Mucosa of gallbladder (tissue), 1 donor: ENCODE measurements at regions not wholly inside any gene's neighbourhood (a gene's known extent, or its start where the extent isn't known, plus 50 kb on each side); places are given as distances from the start of the nearest gene placed in this dataset.

ENCODE experiments used
- DNase-seq: peaks from one replicate; pipeline ENCODE4 v3.0.0-alpha.2; 2020; ENCODE audit warnings: low spot score
- donor health status: DM: no; HTN: no; CAD: no.

GRCh38 chr12:28937196-28937595 is 211.9 kb upstream of the FAR2 start:
- no peak for DNase-seq

GRCh38 chr12:28938056-28938455 is 211.0 kb upstream of the FAR2 start:
- DNase-seq: no peak

- DNase-seq: no peak
Measured at GRCh38 chr12:28938581-28939235, 210.4 kb upstream of the FAR2 start.

GRCh38 chr12:28939427-28939826 is 209.7 kb upstream of the FAR2 start:
- DNase-seq: no peak

DNA sequence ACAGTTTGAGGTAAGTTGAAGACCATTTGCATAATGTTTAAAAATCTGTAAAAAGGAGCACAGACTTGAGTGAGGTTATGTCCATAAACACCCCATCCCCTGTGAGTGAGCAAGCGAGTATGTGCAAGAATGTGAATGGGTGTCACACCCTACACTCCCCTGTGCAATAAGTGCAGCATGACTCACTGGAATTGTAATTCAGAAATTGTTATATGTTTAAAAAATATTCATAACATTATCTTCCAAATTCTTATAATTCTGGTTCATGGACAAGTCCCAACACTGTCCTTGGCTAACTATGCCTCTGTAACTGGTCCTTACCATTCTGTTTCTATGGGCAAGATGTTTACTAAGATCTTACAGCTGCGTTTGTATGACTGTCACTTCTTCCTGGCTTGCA is 207.8 kb upstream of the FAR2 start:
- no peak for DNase-seq

DNA sequence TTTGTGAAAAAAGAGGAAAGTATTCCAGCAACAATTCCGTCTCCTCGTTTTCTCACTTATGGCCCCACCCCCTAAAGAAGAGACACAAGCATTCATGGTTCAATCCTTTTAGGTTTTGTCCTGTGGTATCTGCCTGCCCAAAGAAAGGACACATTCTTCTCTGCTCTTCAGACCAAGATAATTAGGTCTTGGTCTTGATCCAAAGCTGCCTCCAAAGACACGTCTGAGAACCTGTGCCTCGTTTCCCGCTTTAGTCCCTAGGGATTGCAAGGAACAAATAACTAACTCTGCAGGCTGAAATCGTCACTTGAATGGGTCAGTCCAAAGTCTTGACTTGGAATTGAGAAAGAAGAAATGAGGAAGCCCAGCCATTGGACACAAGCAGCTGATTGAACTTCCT is 202.7 kb upstream of the FAR2 start:
- no peak for DNase-seq

DNA sequence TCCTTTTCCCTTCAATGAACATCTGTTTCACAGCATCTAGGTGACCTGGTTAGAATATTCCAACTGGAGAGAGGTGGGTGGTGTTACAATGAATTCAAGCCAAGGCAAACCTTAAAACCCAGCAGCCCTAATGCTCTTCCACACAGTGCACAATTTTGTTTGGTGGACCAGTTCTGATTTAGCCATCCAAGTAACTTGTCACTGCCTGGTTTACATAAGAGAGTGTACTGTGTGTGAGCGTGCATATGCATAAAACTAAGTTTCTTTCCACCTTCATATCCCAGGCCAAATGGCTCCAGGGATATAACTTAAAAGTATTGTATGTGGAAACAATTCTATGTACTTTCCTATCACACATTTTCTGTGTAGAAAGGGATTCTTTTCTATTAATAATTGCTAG is 200.4 kb upstream of the FAR2 start:
- DNase-seq: no peak

GRCh38 chr12:28949184-28949583 is 199.9 kb upstream of the FAR2 start:
- no peak for DNase-seq

DNA sequence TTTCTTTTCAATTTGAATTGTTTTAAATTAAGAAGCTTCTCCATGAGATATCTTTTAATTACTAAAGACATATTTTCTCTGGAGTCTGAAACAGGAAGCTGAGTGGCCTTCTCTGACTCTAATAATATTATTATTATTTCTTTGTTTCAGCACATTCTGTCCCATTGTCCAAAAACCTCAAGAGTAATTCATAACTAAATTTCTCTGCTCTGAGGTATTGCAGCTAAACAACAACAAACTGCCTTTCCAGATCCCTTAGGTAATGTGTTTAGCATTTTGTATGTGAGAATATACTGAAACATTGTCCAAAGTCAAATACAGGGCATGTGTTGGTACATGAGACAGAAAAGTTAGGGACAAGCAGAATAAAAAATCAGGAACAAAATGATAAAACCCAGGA is 199.0 kb upstream of the FAR2 start:
- no peak for DNase-seq

DNA sequence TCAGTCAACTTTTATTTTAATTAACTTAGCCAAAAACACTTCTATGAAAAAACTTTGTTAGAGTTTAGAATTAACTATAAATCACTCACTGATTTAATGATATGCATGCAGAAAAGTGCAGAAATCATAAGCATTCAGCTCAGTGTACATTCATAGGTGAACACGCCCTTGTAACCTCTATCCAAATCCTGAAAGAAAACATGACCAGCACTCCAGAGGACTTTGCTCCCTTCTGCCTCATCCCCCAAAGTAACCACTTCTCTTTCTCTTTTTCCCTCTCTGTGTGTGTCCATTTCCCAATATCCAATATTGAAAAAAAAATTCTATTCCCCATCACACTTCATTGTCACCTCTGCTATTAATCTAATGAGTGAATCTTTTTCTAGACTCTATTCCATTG is 197.1 kb upstream of the FAR2 start:
- no peak for DNase-seq

- DNase-seq: no peak
Measured at GRCh38 chr12:28954333-28954732, 194.7 kb upstream of the FAR2 start.

- no peak for DNase-seq
Measured at GRCh38 chr12:28955491-28955890, 193.6 kb upstream of the FAR2 start.

DNA sequence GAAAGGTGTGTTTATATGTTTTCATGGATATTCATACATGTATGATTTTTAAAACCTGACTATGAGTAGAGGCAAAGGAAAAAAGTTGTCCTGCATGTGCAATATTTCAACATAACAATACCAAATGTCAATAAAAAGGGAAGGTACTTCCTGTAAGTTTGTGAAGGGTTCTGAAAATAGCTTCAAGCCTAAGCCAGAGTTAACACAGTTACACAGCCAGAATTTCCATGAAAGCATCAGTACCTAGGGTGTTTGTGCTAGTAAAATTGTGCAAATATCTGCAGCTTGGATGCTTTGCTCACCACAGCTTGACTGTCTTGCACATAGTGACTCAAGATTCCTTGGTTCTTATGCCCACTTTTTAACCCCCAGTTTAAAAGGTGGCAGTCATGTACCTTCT is 193.1 kb upstream of the FAR2 start:
- DNase-seq: no peak

GRCh38 chr12:28958553-28959195 is 190.4 kb upstream of the FAR2 start:
- DNase-seq: no peak

GRCh38 chr12:28961948-28962384 is 187.1 kb upstream of the FAR2 start:
- no peak for DNase-seq

- DNase-seq: no peak
Measured at GRCh38 chr12:28963554-28963953, 185.5 kb upstream of the FAR2 start.

- peak; percentile 34 for DNase-seq
Measured at GRCh38 chr12:28966046-28966780, 182.9 kb upstream of the FAR2 start.

GRCh38 chr12:28967426-28967825 is 181.7 kb upstream of the FAR2 start:
- no peak for DNase-seq

- DNase-seq: no peak
Measured at GRCh38 chr12:28973491-28973890, 175.6 kb upstream of the FAR2 start.

DNA sequence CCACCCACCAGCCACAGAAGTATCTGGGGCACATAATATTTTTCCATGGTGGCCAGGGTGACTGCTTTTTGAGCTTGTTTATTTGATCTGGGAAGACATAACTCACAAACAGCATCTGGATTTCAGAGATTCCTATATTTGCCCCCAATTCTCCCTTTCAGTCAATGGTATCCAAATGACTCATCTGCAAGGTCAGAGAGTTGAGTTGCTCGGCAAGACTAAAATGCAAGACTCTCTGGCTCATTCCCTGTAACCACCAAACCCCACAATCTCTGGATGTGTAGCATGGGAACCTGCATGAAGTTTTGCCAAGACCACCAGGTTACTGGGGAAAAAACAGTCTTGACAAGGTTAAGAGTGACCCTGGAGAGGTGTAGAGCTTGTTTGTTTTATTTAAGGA is 174.9 kb upstream of the FAR2 start:
- no peak for DNase-seq

DNA sequence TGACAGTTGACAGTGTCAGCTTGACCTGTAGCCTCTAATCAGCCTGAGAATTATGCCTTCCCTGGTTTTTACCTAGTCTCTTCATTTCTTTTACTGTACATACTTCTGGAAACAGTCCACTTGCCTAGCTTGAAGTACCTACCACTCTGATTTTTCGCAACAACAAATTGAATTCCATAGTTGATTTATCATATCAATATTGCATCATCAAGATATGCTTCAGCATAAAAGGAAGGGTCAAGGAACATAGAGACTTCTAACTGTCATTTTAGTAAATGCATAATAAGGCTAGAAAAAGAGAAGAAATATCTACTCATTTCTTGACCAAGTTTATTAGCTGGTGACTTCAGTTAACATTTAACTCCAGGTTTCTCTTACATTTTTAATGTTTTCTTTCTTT is 174.2 kb upstream of the FAR2 start:
- DNase-seq: no peak

DNA sequence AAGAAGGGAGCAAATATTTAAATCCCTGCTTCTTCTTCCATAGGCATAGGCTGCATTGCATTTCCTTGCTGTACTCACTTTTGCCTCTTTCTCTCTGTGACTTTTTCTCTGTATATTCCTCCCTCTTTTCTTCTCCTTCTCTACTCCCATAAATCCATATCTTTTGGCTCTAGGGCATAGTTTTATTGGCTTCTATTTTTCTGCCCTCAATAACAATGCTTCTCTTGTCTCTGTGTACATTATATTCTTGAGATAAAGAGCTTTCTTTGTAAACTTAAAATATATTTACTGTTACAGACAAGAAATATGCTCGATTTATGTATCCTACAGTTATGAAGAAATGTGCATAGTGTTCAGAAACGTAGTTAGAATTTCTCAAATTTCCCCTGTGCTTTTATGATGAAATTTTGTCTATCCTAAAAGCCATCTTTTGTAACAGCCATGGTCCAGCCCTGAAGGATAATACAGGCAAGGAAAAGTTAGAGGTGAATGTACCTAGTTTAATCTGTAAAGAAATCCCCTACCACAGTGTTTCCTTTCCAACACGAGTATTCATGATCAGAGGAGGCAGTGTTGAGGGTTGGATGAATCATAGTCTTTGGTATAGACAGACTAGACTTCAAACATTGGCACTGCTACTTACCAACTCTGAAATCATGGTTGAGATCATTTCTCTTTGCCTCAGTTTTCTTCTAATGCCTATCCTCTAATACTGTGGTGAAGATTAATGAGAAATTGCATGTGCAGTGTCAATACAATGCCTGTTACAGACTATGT is 173.3 kb upstream of the FAR2 start:
- DNase-seq: no peak
